Natural killer cell (primary cell): ENCODE measurements at regions not wholly inside any gene's neighbourhood (a gene's known extent, or its start where the extent isn't known, plus 50 kb on each side); places are given as distances from the start of the nearest gene placed in this dataset.
A peak's percentile ranks its signal among the peaks of the same experiment; 100 is the strongest.

ENCODE experiments used
- ATAC-seq, 3 donors: fragments of 150-1000 bp in 2 of 3; fragments of 200-7000 bp in 1 of 3; cut with Tn5 transposase; 1 replicate in 1 of 3; 2 replicates in 2 of 3; pipeline ENCODE4 v1.10.0; 2021; ENCODE audit warnings: mild to moderate bottlenecking in 2 of 3, moderate library complexity in 2 of 3
- DNase-seq, 2 donors: peaks; one replicate each; pipeline versions ENCODE4 v3.0.0 to v3.0.0-alpha.2; 2013 to 2021; ENCODE audit warnings: mixed read lengths in 1 of 2
- H3K27ac ChIP-seq: one replicate; pipeline ENCODE4 v1.5.1; 2013; ENCODE audit warnings: mild to moderate bottlenecking, low read length
- H3K27me3 ChIP-seq: one replicate; pipeline ENCODE4 v1.6.1; 2013; ENCODE audit warnings: low read length; ENCODE audit not compliant: control insufficient read depth, insufficient read depth
- H3K36me3 ChIP-seq: one replicate; pipeline ENCODE4 v1.6.1; 2013; ENCODE audit warnings: low read length; ENCODE audit not compliant: control insufficient read depth, insufficient read depth
- H3K4me1 ChIP-seq: one replicate; pipeline ENCODE4 v1.6.1; 2013; ENCODE audit warnings: low read length; ENCODE audit not compliant: control insufficient read depth, insufficient read depth
- H3K4me3 ChIP-seq: one replicate; pipeline ENCODE4 v1.5.1; 2013; ENCODE audit warnings: low read length
- H3K9me3 ChIP-seq: one replicate; pipeline ENCODE4 v1.6.1; 2013; ENCODE audit warnings: low read length; ENCODE audit not compliant: control insufficient read depth, insufficient read depth
- H3K27ac Mint-ChIP-seq, 2 donors: one replicate each; pipeline ENCODE4 v1.8.0; 2022; ENCODE audit warnings: mild to moderate bottlenecking in 2 of 2, mixed read lengths in 2 of 2, moderate library complexity in 1 of 2
- H3K27me3 Mint-ChIP-seq, 2 donors: one replicate each; pipeline ENCODE4 v1.8.0; 2022; ENCODE audit warnings: low read depth in 2 of 2, mixed read lengths in 2 of 2
- H3K36me3 Mint-ChIP-seq: one replicate; pipeline ENCODE4 v1.8.0; 2022; ENCODE audit warnings: mixed read lengths
- H3K4me1 Mint-ChIP-seq, 2 donors: one replicate each; pipeline ENCODE4 v1.8.0; 2022; ENCODE audit warnings: mixed read lengths in 2 of 2
- H3K4me3 Mint-ChIP-seq: one replicate; pipeline ENCODE4 v1.8.0; 2022; ENCODE audit warnings: mild to moderate bottlenecking, moderate library complexity, mixed read lengths
- H3K9me3 Mint-ChIP-seq, 2 donors: one replicate each; pipeline ENCODE4 v1.8.0; 2022; ENCODE audit warnings: mixed read lengths in 2 of 2
- WGBS: methylation state at CpG from one replicate; pipeline ENCODE4 v1.1.7; 2013; ENCODE audit warnings: missing lambda C conversion rate; ENCODE audit not compliant: insufficient coverage; 5-methylcytosine and 5-hydroxymethylcytosine counted together
- intact Hi-C: fragments of 100-400 bp; cut with micrococcal nuclease; formaldehyde crosslinking; loops from one replicate; pipeline ENCODE4 v1.14.2; 2022
- TF ChIP-seq, protein P1 (sequence below): fragments of 200-600 bp; IDR thresholded peaks from one replicate; pipeline ENCODE4 v1.8.0; 2022; ENCODE audit warnings: antibody characterized with exemption

DNA sequence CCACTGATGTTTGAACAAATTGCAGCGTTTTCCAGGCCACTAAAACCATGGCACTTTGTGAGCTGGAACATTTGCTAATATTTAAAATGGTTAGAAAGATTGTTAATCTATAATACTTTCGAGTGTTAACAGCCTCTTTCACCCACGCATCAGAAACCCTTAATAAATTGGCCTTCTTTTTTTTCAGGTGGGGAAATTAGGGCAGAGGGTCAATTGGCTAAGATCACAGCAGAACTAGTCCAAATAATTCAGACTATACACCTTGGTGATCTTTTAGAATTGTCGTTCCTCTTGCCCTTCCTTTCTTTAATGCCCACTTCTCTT, 105.8 kb downstream of the PTCSC3 start:
- WGBS = 92% methylated on average over 2 of the region's 4 CpGs
- intact Hi-C loops = no loop called here

DNA sequence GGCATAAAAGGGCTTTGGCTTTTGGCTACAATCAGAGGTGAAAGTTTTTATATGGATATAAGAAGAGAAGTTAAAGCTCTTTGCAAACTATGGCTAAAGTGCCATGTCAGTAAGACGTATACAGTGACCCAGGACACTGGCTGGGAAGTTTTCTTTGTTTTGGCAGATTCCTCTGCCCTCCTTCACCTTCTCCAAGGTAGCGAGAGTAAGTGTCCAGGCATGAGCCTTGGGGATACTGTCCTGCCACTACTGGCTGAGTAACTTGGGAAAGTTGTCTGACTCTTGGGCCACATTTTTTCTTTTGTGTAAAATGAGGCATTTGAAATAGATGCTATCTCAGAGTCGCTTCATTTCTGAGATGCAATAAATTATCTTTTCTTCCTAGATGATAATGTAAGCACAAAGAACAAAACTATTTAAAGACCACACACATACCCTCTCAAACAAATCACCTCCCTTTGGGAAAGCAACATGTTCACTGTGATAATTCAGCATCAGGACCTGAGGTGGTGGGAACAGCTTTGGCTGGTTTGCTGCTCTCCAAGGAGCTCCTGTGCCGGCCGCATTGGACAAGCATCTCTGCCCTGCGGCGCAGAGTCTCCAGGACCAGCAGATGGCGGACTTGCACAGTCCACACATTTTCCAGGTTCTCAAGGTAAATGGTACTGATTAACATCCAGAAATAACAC, 106.3 kb downstream of the PTCSC3 start:
- peak in 1 of 2 donors; percentile 12 for DNase-seq
- Histone ChIP-seq H3K4me1 (no peaks in the 10 kb centered on the region), H3K4me3 (no peak overlapping the region), H3K36me3 (no peaks in the 10 kb centered on the region), H3K9me3 (no peaks in the 10 kb centered on the region), H3K27ac (no peak overlapping the region), H3K27me3 (no peaks in the 10 kb centered on the region)
- Mint-ChIP-seq H3K27ac (no peak overlapping the region), H3K4me3 (no peak overlapping the region), H3K9me3 (no peaks in the 10 kb centered on the region), H3K27me3 (peaks cover 3 to 14% of the 10 kb centered on the region in 2 donors), H3K36me3 (no peaks in the 10 kb centered on the region), H3K4me1 (no peaks in the 10 kb centered on the region)
- WGBS = 13% methylated on average over 6 of the region's 8 CpGs
- intact Hi-C loops = no loop called here
- TF ChIP-seq, protein P1, sequence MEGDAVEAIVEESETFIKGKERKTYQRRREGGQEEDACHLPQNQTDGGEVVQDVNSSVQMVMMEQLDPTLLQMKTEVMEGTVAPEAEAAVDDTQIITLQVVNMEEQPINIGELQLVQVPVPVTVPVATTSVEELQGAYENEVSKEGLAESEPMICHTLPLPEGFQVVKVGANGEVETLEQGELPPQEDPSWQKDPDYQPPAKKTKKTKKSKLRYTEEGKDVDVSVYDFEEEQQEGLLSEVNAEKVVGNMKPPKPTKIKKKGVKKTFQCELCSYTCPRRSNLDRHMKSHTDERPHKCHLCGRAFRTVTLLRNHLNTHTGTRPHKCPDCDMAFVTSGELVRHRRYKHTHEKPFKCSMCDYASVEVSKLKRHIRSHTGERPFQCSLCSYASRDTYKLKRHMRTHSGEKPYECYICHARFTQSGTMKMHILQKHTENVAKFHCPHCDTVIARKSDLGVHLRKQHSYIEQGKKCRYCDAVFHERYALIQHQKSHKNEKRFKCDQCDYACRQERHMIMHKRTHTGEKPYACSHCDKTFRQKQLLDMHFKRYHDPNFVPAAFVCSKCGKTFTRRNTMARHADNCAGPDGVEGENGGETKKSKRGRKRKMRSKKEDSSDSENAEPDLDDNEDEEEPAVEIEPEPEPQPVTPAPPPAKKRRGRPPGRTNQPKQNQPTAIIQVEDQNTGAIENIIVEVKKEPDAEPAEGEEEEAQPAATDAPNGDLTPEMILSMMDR = no peak
- ATAC-seq = no peak

More for the DNA sequence above, 105.8 kb downstream of the PTCSC3 start:
- ATAC-seq (no peak), DNase-seq (no peak)
- Mint-ChIP-seq H3K27ac (no peak overlapping the region), H3K36me3 (no peaks in the 10 kb centered on the region), H3K4me3 (no peak overlapping the region), H3K4me1 (no peaks in the 10 kb centered on the region), H3K9me3 (no peaks in the 10 kb centered on the region), H3K27me3 (peaks cover 3 to 14% of the 10 kb centered on the region in 2 donors)
- Histone ChIP-seq H3K27me3 (no peaks in the 10 kb centered on the region), H3K9me3 (no peaks in the 10 kb centered on the region), H3K4me1 (no peaks in the 10 kb centered on the region), H3K36me3 (no peaks in the 10 kb centered on the region), H3K4me3 (no peak overlapping the region), H3K27ac (no peak overlapping the region)
- TF ChIP-seq, protein P1 = no peak

GRCh38 chr14:36069535-36069900, 107.0 kb downstream of the PTCSC3 start:
- DNase-seq (peak in 1 of 2 donors; percentile 65), ATAC-seq (no peak)
- 47% methylated on average over 2 of the region's 2 CpGs for WGBS
- H3K4me3 ChIP-seq = no peak overlapping the region
- H3K27me3 ChIP-seq = no peaks in the 10 kb centered on the region
- no peak overlapping the region for H3K27ac ChIP-seq
- H3K9me3 ChIP-seq = no peaks in the 10 kb centered on the region
- intact Hi-C loops = no loop called here
- H3K4me3 Mint-ChIP-seq = no peak overlapping the region
- peaks cover 3 to 14% of the 10 kb centered on the region in 2 donors for H3K27me3 Mint-ChIP-seq
- no peaks in the 10 kb centered on the region for H3K36me3 Mint-ChIP-seq
- H3K4me1 ChIP-seq = no peaks in the 10 kb centered on the region
- no peak overlapping the region for H3K27ac Mint-ChIP-seq
- H3K4me1 Mint-ChIP-seq = no peaks in the 10 kb centered on the region
- H3K9me3 Mint-ChIP-seq = no peaks in the 10 kb centered on the region
- TF ChIP-seq, protein P1 = no peak
- no peaks in the 10 kb centered on the region for H3K36me3 ChIP-seq
